Activated naive CD4-positive, alpha-beta T cell treated with anti-CD3 and anti-CD28 coated beads, Interleukin-2, amount 50 U/mL, for 24 hours (primary cell): ENCODE measurements at regions not wholly inside any gene's neighbourhood (a gene's known extent, or its start where the extent isn't known, plus 50 kb on each side); places are given as distances from the start of the nearest gene placed in this dataset.

ENCODE experiments used
- H3K27ac Mint-ChIP-seq: one replicate; pipeline ENCODE4 v1.8.0; 2021; ENCODE audit warnings: mild to moderate bottlenecking, mixed read lengths
- H3K27me3 Mint-ChIP-seq: one replicate; pipeline ENCODE4 v1.8.0; 2021; ENCODE audit warnings: mixed read lengths
- H3K36me3 Mint-ChIP-seq: one replicate; pipeline ENCODE4 v1.8.0; 2021; ENCODE audit warnings: mixed read lengths
- H3K4me1 Mint-ChIP-seq: one replicate; pipeline ENCODE4 v1.8.0; 2021; ENCODE audit warnings: mixed read lengths
- H3K4me3 Mint-ChIP-seq: one replicate; pipeline ENCODE4 v1.8.0; 2021; ENCODE audit warnings: mild to moderate bottlenecking, mixed read lengths
- H3K9me3 Mint-ChIP-seq: one replicate; pipeline ENCODE4 v1.8.0; 2021; ENCODE audit warnings: mixed read lengths

DNA sequence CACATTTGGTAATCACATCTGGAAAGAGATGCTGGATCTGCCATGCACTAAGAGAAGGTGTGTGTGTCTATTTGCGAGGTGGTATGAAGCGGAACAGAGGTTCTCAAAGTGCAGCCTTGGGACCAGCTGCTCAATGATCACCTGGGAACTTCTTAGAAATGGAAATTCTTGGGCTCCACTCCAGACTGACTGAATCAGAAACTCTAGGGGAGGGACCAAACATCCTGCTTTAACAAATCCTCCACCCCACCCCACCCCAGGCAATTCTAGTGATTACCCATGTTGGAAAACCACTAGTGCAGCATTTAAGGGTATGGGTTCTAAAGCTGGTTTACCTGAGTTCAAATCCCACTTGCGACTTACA lies 143.9 kb upstream of the JUN start:
- H3K36me3 Mint-ChIP-seq, result no peaks in the 10 kb centered on the region
- H3K4me3 Mint-ChIP-seq, result no peak overlapping the region
- peak overlapping the region; percentile 48 for H3K27ac Mint-ChIP-seq
- peaks cover 48% of the 10 kb centered on the region for H3K4me1 Mint-ChIP-seq
- no peaks in the 10 kb centered on the region for H3K9me3 Mint-ChIP-seq
- H3K27me3 Mint-ChIP-seq, result no peaks in the 10 kb centered on the region

DNA sequence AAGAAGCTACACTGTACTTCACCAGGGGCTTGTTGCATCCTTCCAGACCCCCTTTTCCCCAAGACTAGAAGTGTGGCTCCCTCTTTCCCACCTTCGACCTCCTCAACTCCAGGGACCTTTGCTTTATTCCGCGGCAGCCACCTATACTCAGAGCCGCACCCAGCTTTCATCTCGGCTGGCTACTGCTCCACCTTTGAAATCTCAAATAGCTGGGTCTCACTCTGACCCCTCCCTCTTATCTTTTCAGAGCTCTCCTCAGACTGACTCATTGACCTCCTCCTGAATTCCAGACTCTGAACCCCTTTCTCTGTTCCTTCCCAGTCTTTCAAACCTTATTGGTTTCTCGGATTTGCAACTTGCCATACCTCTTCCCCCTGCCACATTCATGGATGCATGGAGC lies 144.7 kb upstream of the JUN start:
- no peaks in the 10 kb centered on the region for H3K36me3 Mint-ChIP-seq
- no peaks in the 10 kb centered on the region for H3K9me3 Mint-ChIP-seq
- H3K4me3 Mint-ChIP-seq, result no peak overlapping the region
- no peak overlapping the region for H3K27ac Mint-ChIP-seq
- H3K4me1 Mint-ChIP-seq, result peaks cover 50% of the 10 kb centered on the region
- H3K27me3 Mint-ChIP-seq, result no peaks in the 10 kb centered on the region

DNA sequence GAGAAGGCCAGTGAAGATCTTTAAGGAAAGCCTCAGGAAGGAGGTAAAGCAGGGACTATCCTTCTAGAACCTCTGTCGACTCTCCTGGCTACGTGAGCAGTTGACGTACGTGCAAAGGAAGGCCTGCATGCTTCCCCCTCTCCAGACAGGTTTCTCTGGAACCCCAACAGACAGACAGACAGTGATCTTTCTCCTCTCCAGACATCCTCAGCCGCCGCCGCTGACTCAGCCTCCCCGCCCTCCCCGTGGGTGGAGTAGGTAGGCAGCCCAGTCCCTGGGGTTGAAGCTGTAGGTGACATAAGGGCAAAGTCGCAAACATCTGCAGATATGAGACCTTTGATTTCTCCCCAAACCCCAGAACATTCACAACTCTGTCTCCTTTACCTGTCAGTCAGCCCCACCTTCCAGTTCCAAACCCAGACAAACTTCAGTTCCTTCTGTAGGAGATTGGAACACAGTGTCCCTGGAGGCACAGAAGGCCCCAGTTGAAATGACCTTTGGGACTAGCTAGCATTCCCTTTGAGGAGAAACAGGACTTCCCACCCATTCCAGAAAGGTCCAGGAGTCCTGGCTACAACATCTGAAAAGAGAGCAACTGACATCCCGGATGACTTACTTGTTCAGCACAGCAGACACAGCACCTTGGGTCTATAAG lies 146.0 kb upstream of the JUN start:
- H3K4me3 Mint-ChIP-seq, result no peak overlapping the region
- no peaks in the 10 kb centered on the region for H3K27me3 Mint-ChIP-seq
- H3K36me3 Mint-ChIP-seq, result no peaks in the 10 kb centered on the region
- H3K4me1 Mint-ChIP-seq, result peaks cover 51% of the 10 kb centered on the region
- no peaks in the 10 kb centered on the region for H3K9me3 Mint-ChIP-seq
- H3K27ac Mint-ChIP-seq, result no peak overlapping the region

DNA sequence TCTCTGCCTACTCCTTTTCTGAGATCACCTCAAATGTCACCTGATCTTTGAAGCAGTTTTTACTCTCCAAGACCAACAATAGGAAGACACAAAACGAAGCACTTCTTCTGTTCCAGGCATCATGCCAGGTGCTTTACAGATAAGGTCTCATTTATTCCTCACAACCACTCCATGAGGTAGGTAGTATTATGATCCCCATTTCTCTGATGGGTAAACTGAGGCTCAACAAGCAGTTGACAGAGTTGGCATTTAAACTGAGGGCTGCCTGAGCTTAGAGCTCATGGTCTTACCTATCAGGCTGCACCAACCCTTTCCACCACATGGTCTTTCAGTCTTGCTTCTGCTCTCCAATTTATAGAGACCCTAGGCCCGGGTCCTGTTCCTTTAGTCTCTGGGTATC lies 147.2 kb upstream of the JUN start:
- no peak overlapping the region for H3K27ac Mint-ChIP-seq
- no peaks in the 10 kb centered on the region for H3K27me3 Mint-ChIP-seq
- peaks cover 51% of the 10 kb centered on the region for H3K4me1 Mint-ChIP-seq

DNA sequence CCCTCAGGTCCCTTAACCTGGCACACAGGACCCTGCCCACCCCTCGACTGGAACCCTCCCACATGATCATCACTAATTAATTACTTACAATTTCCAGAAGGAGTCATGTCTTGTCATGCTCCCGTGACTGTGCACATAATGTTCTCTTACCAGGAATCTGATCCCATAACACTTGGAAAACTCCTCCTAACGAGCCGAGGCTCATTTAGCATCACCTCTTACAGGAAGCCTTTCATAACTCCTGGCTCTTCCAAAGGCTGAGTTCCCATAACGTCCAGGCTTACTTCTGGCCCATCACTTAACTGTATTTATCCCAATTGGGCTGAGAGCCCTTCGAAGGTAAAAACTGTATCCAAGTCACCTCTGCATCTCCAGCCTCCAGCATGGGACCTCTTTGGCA lies 147.9 kb upstream of the JUN start:
- H3K4me3 Mint-ChIP-seq, result no peak overlapping the region
- peaks cover 51% of the 10 kb centered on the region for H3K4me1 Mint-ChIP-seq
- peak overlapping the region; percentile 52 for H3K27ac Mint-ChIP-seq
- H3K27me3 Mint-ChIP-seq, result no peaks in the 10 kb centered on the region
- no peaks in the 10 kb centered on the region for H3K36me3 Mint-ChIP-seq
- no peaks in the 10 kb centered on the region for H3K9me3 Mint-ChIP-seq

More for the DNA sequence above, 147.2 kb upstream of the JUN start:
- Mint-ChIP-seq H3K4me3 (no peak overlapping the region), H3K36me3 (no peaks in the 10 kb centered on the region), H3K9me3 (no peaks in the 10 kb centered on the region)

DNA sequence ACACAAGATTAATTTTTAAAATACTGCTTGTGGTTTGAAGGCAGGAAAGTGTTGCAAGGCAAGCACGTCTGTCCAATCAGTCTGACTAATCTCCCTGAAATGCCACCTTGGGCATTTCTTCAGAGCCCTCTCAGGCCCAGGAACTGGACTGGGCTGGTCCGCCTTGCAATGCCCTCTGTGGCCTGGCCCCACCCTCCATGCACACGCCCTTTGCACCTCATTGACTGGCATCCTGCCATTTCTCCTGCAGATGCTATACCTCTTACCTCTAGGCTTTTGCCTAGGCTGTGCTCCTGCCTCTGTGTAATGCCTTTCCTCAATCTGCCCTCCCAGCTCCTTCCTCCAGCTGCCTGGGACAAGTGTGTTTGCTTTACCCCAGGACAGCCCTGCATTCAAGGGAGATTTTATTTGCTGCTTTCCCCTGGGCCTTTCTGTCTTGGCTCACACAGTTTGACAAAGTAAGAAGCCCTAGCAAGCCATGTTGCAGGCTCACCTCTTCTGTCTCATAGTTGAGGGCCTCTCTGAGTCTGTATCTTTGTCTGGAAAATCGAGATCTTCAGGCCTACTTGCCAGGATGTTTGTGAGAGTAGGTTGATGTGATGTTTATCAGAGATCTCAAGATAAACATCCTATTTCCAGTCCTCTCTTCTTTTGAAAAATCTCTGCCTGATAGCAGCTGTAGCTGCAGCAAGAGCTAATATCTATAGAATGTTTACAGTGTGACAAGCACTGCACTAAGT lies 149.2 kb upstream of the JUN start:
- Mint-ChIP-seq H3K9me3 (no peaks in the 10 kb centered on the region), H3K4me1 (peaks cover 50% of the 10 kb centered on the region), H3K27me3 (no peaks in the 10 kb centered on the region), H3K27ac (no peak overlapping the region), H3K36me3 (no peaks in the 10 kb centered on the region), H3K4me3 (no peak overlapping the region)

DNA sequence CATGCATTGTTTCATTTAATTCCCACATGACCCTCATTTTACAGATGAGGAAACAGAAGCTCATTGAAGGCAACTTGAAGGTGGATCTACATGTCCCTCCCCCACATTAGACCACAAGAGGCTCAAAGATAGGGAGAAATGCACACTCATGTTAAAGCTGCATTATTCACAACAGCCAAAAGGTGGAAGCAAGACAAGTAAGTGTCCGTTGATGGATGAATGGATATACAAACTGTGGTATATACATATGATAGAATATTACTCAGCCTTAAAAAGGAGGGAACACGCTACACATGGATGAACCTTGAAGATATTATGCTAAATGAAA lies 149.7 kb upstream of the JUN start:
- Mint-ChIP-seq H3K4me1 (peaks cover 52% of the 10 kb centered on the region), H3K36me3 (no peaks in the 10 kb centered on the region), H3K27ac (no peak overlapping the region), H3K4me3 (no peak overlapping the region), H3K9me3 (no peaks in the 10 kb centered on the region), H3K27me3 (no peaks in the 10 kb centered on the region)

DNA sequence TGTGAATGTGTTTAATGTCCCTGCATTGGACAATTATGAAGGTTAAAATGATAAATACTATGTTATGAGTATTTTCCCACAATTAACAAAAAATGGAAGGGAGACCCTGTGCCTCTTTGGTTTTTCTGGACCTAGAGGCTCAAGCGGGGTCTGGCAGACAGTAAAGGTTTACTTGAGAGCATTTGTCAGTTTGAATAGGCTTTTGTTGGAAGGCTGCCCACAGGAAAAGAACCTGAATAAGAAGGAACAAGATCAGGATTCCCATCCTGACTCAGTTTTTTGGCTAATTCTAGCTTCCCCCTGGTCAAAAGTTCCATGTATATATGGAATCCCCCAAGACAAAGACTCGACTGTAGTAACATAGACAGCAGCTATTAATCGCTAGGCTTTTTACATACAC lies 150.9 kb upstream of the JUN start:
- no peaks in the 10 kb centered on the region for H3K9me3 Mint-ChIP-seq
- H3K4me3 Mint-ChIP-seq, result no peak overlapping the region
- no peaks in the 10 kb centered on the region for H3K36me3 Mint-ChIP-seq
- peaks cover 48% of the 10 kb centered on the region for H3K4me1 Mint-ChIP-seq
- no peaks in the 10 kb centered on the region for H3K27me3 Mint-ChIP-seq
- H3K27ac Mint-ChIP-seq, result no peak overlapping the region

DNA sequence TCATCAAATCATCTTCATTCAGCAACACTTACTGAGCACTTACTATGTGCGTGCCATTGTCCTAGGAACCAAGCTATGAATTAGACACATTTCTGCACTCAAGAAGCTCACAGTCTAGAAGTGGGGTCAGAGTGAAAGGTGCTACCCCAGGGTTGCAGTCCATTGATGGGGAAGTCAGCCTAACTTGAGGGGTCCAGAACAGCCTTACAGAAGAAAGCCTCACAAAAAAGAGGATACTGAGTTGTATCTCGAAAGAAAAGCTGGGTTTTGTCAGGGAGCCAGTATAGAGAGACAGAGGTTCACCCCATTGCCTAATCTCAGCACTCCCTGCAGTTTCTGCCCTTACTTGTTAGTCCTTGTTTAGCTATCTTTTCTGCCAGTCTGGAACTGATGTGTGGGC lies 153.1 kb upstream of the JUN start:
- H3K27ac Mint-ChIP-seq, result no peak overlapping the region
- H3K4me3 Mint-ChIP-seq, result no peak overlapping the region
- no peaks in the 10 kb centered on the region for H3K36me3 Mint-ChIP-seq
- H3K4me1 Mint-ChIP-seq, result peaks cover 54% of the 10 kb centered on the region
- no peaks in the 10 kb centered on the region for H3K27me3 Mint-ChIP-seq
- no peaks in the 10 kb centered on the region for H3K9me3 Mint-ChIP-seq

DNA sequence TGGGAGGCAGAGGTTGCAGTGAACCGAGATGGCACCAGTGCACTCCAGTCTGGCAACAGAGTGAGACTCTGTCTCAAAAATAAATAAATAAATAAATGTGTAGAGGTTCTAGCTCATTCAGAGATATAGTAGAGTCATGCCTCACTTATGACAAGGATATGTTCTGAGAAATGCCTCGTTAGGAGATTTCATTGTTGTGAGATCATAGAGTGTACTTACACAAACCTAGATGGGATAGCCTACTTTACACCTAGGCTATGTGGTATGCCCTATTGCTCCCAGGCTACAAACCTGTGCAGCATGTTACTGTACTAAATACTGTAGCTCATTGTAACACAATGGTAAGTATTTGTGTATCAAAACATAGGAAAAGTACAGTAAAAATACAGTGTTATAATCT lies 155.3 kb upstream of the JUN start:
- Mint-ChIP-seq H3K9me3 (no peaks in the 10 kb centered on the region), H3K36me3 (no peaks in the 10 kb centered on the region), H3K27me3 (no peaks in the 10 kb centered on the region), H3K27ac (no peak overlapping the region), H3K4me1 (peaks cover 59% of the 10 kb centered on the region), H3K4me3 (no peak overlapping the region)

DNA sequence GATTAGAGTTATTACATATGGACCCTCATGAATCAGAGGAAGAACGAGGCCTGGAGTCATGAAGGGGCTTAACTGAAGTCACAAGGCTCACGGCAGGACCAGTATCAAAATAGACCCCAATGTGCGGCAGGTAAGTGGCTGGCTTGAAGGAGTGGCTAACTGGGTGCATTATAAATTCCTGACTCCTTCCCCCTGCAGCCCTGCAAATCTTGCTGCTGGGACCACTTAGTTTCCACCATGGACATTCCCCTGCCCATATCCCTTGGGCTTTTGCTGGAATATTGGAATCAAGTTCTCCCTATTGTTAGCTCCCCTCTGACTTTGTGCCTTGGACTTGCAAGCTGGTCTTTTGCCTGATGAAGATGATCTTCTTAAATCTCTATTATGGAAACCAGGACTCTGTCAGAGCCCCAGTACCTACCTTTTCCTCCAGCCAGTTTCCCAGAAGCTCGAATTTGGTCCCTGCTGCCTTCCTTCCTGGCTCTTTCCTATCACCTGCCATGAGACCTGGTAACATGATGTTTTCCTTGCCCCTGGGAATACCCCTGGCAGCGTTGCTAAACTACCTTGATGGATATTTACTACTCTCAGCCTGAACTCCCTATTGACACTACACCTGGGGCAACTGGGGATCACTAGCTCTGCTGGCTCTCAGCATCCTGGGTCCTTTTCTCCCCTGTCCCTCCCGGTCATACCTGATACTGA lies 156.0 kb upstream of the JUN start:
- no peak overlapping the region for H3K4me3 Mint-ChIP-seq
- H3K9me3 Mint-ChIP-seq, result no peaks in the 10 kb centered on the region
- peak overlapping the region; percentile 6 for H3K27ac Mint-ChIP-seq
- H3K4me1 Mint-ChIP-seq, result peaks cover 66% of the 10 kb centered on the region
- no peaks in the 10 kb centered on the region for H3K27me3 Mint-ChIP-seq
- no peaks in the 10 kb centered on the region for H3K36me3 Mint-ChIP-seq

DNA sequence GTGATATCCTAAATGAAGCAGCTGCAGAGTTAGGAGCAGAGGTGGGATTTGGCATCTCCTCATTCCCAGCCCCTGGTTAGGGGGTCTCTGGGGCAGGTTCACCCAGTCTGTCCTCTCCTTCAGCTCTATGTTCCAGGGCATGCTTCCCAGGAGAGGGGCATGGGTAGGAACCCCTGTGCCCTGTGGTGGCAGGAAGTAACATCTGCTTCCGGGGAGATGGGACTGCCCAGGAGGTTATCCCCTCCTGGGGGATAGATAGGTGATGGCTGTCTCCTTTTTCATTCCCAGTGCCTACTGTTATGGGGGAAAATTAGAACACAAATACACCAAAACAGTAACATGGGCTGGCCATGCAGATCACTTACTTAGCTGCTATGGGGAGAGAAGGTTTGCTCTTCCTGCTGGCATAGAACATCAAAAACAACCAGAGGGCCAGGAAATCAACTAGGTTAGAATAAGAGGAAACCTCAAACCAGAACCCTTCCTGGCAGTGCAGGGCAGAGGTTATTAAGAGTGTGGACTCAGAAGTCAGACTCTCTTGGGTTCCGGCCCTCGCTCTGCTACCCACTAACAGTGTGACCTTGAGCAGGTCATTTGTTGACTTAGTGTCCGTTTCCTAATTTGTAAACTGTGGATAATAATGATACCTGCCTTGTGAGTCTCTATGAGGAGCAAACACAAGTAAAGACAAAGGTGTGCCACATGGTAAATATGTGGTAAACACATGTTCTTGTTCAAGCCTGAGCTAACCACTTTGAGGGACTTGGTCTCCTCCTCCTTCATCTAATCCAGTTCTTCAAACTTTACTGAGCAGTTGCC lies 157.8 kb upstream of the JUN start:
- Mint-ChIP-seq H3K27ac (peak overlapping the region; percentile 85), H3K27me3 (no peaks in the 10 kb centered on the region), H3K36me3 (no peaks in the 10 kb centered on the region), H3K4me1 (peaks cover 78% of the 10 kb centered on the region), H3K9me3 (no peaks in the 10 kb centered on the region), H3K4me3 (peak overlapping the region; percentile 48)

DNA sequence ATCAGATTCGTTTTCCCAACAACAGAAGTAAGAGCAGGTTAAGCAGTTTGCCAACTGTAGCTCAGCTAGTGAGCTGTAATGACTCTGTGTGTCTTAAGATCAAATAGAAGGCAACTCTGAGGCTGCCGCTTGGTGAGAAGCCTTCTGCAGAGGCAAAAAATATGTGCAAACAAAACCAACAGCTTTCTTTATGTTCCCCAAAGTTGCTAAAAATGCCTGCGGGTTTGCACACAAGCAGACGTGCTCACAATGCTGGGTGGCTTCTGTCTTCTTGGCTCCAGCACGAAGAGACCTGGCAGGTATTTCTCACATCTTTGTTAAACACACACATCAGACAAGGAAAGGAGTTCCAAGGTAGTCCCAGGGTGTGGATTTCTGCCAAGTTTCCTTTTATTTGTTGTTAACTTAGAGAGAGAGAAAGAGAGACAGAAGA lies 158.9 kb upstream of the JUN start:
- Mint-ChIP-seq H3K9me3 (no peaks in the 10 kb centered on the region), H3K27me3 (no peaks in the 10 kb centered on the region), H3K4me3 (peak overlapping the region; percentile 48), H3K27ac (peak overlapping the region; percentile 85), H3K4me1 (peaks cover 74% of the 10 kb centered on the region), H3K36me3 (no peaks in the 10 kb centered on the region)

DNA sequence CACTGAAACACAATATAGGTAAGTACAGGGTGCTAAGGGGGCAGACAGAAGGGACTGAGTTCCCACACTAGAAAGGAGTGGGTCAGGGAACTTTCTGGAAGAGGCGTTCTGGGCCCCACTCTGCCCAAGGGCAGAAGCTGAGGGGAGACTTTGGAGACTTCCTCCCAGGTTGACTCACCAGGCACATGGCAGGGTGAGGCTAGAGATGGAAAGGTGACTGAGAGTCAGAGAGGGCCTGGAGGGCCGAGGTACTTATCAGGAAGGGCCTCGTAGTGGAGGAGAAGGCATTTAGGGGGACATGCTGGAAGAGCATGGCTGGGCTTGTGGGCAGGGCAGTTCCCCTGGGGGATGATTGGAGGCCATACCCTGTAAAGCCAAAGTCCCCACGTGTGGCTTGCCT lies 159.9 kb upstream of the JUN start:
- Mint-ChIP-seq H3K4me3 (peak overlapping the region; percentile 23), H3K27ac (peak overlapping the region; percentile 42)

DNA sequence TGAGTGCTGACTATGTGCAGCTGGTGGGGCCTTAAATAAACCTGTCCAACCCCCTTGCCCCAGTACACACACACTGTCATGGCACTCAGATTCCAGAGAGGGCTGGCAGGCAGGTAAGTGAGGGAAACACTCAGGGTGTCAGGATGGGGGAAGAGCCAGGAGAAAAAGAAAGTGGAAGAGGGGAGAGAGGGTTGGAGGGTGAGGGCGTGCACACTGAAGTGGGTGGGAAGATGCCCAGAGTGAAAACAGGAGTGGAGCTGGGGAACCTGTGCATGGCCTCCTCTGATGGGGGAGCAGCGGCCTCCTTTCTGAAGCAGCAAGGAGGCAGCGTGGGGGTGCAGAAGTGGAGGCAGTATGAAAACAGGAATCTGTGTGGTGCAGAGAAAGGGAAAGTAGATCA lies 160.6 kb upstream of the JUN start:
- H3K4me1 Mint-ChIP-seq, result peaks cover 80% of the 10 kb centered on the region
- H3K27me3 Mint-ChIP-seq, result no peaks in the 10 kb centered on the region
- H3K36me3 Mint-ChIP-seq, result no peaks in the 10 kb centered on the region
- H3K9me3 Mint-ChIP-seq, result no peaks in the 10 kb centered on the region
- H3K27ac Mint-ChIP-seq, result peak overlapping the region; percentile 67
- H3K4me3 Mint-ChIP-seq, result peak overlapping the region; percentile 54

More for the DNA sequence above, 159.9 kb upstream of the JUN start:
- no peaks in the 10 kb centered on the region for H3K27me3 Mint-ChIP-seq
- H3K9me3 Mint-ChIP-seq, result no peaks in the 10 kb centered on the region
- H3K4me1 Mint-ChIP-seq, result peaks cover 76% of the 10 kb centered on the region
- H3K36me3 Mint-ChIP-seq, result no peaks in the 10 kb centered on the region

DNA sequence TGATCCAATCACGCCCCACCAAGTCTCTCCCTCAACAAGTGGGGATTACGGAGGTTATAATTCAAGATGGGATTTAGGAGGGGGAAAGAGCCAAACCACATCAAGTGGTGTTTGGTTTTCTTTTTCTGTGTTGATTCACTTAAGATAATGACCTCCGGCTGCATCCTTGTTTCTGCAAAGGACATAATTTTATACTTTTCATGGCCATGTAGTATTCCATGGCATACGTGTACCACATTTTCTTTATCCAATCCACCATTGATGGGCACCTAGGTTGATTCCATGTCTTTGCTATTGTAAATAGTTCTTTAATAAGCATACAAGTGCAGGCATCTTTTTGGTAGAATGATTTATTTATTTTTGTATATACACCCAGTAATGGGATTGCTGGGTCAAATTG lies 162.5 kb upstream of the JUN start:
- Mint-ChIP-seq H3K4me1 (peaks cover 66% of the 10 kb centered on the region), H3K27me3 (no peaks in the 10 kb centered on the region), H3K9me3 (no peaks in the 10 kb centered on the region), H3K36me3 (no peaks in the 10 kb centered on the region), H3K4me3 (no peak overlapping the region), H3K27ac (no peak overlapping the region)
